Transverse colon (tissue), 4 donors: ENCODE measurements at regions not wholly inside any gene's neighbourhood (a gene's known extent, or its start where the extent isn't known, plus 50 kb on each side); places are given as distances from the start of the nearest gene placed in this dataset.

Experiments used
- EP300 ChIP-seq: sonication (generic); formaldehyde crosslinking; IDR thresholded peaks from one replicate; pipeline ENCODE4 v1.6.1; 2017; ENCODE audit warnings: antibody characterized with exemption, low read depth
- POLR2A ChIP-seq: fragments of 450-650 bp; IDR thresholded peaks from one replicate; pipeline ENCODE4 v1.6.1; 2016; ENCODE audit warnings: antibody characterized with exemption, mild to moderate bottlenecking, moderate library complexity
- POLR2AphosphoS5 ChIP-seq, 3 donors: sonication (generic); formaldehyde crosslinking; IDR thresholded peaks; one replicate each; pipeline ENCODE4 v1.6.1; 2016; ENCODE audit warnings: antibody characterized with exemption in 3 of 3
- TF ChIP-seq, protein P1 (sequence below), 5 experiments: fragments of 200-600 bp in 3 of 5; fragments of 450-650 bp in 2 of 5; sonication (generic) in 3 of 5; IDR thresholded peaks; 1 replicate in 2 of 5; 2 replicates in 3 of 5; pipeline ENCODE4 v1.5.1; 2016 to 2017; ENCODE audit warnings: antibody characterized with exemption in 5 of 5, inconsistent platforms in 3 of 5, mild to moderate bottlenecking in 2 of 5, moderate library complexity in 1 of 5

DNA sequence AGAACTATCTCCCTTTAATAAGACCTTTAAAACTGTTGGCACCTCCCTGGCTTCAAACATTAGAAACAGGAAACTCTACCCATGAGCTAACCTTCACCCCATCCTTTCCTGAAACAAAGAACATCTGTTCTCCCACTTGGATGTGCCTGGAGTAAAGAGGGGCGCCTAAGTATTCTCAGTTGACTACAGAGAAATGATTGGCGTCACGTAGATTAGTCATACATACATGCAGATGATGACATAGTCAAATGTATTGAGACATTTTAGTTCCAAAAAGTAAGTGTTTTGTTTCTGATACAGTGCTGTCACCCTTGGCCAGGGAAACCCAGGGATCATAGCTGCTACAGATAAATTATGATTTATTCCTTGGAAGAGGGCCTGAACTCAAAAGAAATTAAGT, 260.0 kb upstream of the PLEKHG7 start:
- TF ChIP-seq POLR2A (no peak), EP300 (no peak), POLR2AphosphoS5 (IDR thresholded peaks at IDR 0.05) (no peak)
- TF ChIP-seq, protein P1, sequence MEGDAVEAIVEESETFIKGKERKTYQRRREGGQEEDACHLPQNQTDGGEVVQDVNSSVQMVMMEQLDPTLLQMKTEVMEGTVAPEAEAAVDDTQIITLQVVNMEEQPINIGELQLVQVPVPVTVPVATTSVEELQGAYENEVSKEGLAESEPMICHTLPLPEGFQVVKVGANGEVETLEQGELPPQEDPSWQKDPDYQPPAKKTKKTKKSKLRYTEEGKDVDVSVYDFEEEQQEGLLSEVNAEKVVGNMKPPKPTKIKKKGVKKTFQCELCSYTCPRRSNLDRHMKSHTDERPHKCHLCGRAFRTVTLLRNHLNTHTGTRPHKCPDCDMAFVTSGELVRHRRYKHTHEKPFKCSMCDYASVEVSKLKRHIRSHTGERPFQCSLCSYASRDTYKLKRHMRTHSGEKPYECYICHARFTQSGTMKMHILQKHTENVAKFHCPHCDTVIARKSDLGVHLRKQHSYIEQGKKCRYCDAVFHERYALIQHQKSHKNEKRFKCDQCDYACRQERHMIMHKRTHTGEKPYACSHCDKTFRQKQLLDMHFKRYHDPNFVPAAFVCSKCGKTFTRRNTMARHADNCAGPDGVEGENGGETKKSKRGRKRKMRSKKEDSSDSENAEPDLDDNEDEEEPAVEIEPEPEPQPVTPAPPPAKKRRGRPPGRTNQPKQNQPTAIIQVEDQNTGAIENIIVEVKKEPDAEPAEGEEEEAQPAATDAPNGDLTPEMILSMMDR (IDR thresholded peaks at IDR 0.05): no peak
